K562 (cell line): ENCODE measurements at regions not wholly inside any gene's neighbourhood (a gene's known extent, or its start where the extent isn't known, plus 50 kb on each side); places are given as distances from the start of the nearest gene placed in this dataset.

Source experiments
- CHD2 ChIP-seq: IDR thresholded peaks from 2 replicates; pipeline ENCODE4 v1.6.1; 2011; ENCODE audit warnings: low read depth, low read length
- ZBTB11 ChIP-seq, 3 experiments: fragments of 200-800 bp in 1 of 3; fragments of 250-450 bp in 1 of 3; fragments of 450-650 bp in 1 of 3; sonication (Bioruptor Pico) in 1 of 3; sonication (Bioruptor generic) in 1 of 3; formaldehyde crosslinking in 1 of 3; IDR thresholded peaks; 2 replicates each; pipeline versions ENCODE4 v1.6.1 to v1.8.0; 2016 to 2022; ENCODE audit warnings: mild to moderate bottlenecking in 2 of 3, missing genetic modification characterization in 2 of 3, missing compliant biosample characterization in 1 of 3, moderate library complexity in 1 of 3
- TF ChIP-seq, protein P1 (sequence below): fragments of 450-650 bp; IDR thresholded peaks from 2 replicates; pipeline ENCODE4 v1.6.1; 2017; ENCODE audit warnings: antibody characterized with exemption, mild to moderate bottlenecking

GRCh38 chr1:55466921-55467320 is 251.8 kb upstream of the USP24 start (continued):
- TF ChIP-seq ZBTB11 (CRISPR knock-in tag; IDR thresholded peaks at IDR 0.05) (no peak), CHD2 (no peak)
- TF ChIP-seq, protein P1, sequence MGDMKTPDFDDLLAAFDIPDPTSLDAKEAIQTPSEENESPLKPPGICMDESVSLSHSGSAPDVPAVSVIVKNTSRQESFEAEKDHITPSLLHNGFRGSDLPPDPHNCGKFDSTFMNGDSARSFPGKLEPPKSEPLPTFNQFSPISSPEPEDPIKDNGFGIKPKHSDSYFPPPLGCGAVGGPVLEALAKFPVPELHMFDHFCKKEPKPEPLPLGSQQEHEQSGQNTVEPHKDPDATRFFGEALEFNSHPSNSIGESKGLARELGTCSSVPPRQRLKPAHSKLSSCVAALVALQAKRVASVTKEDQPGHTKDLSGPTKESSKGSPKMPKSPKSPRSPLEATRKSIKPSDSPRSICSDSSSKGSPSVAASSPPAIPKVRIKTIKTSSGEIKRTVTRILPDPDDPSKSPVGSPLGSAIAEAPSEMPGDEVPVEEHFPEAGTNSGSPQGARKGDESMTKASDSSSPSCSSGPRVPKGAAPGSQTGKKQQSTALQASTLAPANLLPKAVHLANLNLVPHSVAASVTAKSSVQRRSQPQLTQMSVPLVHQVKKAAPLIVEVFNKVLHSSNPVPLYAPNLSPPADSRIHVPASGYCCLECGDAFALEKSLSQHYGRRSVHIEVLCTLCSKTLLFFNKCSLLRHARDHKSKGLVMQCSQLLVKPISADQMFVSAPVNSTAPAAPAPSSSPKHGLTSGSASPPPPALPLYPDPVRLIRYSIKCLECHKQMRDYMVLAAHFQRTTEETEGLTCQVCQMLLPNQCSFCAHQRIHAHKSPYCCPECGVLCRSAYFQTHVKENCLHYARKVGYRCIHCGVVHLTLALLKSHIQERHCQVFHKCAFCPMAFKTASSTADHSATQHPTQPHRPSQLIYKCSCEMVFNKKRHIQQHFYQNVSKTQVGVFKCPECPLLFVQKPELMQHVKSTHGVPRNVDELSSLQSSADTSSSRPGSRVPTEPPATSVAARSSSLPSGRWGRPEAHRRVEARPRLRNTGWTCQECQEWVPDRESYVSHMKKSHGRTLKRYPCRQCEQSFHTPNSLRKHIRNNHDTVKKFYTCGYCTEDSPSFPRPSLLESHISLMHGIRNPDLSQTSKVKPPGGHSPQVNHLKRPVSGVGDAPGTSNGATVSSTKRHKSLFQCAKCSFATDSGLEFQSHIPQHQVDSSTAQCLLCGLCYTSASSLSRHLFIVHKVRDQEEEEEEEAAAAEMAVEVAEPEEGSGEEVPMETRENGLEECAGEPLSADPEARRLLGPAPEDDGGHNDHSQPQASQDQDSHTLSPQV: no peak
